Fibroblast of skin of left biceps (primary cell): ENCODE measurements at regions not wholly inside any gene's neighbourhood (a gene's known extent, or its start where the extent isn't known, plus 50 kb on each side); places are given as distances from the start of the nearest gene placed in this dataset.

Experiments used
- DNase-seq, 2 experiments: peaks; one replicate each; pipeline ENCODE4 v3.0.0-alpha.2; 2013; ENCODE audit warnings: low read depth in 2 of 2

DNA sequence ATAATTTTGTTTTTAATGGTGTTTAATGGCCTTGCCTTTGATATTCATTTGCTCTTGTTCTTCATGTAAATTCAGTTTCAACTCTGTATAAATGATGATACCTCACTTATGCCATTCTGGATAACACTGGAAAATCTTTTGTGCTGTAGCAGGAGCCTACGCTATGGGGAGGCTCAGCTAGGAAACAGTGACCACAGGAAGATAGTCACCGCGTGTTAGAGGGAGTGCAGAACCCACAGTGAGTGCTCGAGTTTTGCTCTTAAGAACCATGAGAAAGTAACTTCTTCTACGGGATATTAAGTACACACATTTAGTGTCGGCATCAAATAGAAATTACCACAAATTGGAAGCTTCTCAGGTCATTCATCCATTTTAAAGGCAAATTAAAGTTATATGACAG, 143.9 kb downstream of the IRX2 start:
- DNase-seq: no peak

- no peak for DNase-seq
These were observed 148.3 kb downstream of the IRX2 start for GRCh38 chr5:2603272-2603575.

GRCh38 chr5:2602451-2603271, 148.8 kb downstream of the IRX2 start:
- DNase-seq: peak; percentile 8 to 18

DNA sequence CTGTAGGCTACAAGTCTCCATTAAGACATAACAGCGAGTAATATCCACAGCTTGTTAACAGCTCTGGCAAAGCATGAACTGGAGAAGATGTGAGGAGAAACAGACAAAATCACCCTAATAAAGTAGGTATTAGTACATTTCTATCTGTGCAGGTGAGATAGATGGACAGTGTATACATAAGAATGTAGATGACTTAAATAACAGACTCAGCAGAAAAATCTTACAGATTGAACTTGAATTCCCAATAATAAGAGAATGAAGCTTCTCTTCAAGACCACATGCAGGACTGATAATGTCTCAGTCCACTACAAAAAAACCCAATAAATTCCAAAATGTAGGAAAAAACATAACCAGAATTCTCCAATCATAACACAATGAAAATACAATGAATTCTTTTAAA, 153.0 kb downstream of the IRX2 start:
- DNase-seq: no peak

DNA sequence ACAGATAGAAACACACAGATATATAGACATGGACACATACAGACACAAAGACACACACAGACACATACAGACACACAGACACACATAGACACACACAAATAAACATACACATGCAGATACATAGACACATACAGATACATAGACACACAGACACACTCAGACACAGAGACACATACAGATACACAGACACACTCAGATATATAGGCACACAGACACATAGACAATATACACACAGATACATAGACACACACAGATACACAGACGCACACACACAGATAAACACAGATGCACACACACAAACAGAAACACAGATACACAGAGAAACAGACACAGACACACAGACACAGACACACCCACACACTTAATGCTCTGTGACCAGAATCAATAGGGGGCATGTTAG, 156.8 kb downstream of the IRX2 start:
- no peak for DNase-seq

GRCh38 chr5:2592766-2593165, 158.7 kb downstream of the IRX2 start:
- DNase-seq: no peak

DNA sequence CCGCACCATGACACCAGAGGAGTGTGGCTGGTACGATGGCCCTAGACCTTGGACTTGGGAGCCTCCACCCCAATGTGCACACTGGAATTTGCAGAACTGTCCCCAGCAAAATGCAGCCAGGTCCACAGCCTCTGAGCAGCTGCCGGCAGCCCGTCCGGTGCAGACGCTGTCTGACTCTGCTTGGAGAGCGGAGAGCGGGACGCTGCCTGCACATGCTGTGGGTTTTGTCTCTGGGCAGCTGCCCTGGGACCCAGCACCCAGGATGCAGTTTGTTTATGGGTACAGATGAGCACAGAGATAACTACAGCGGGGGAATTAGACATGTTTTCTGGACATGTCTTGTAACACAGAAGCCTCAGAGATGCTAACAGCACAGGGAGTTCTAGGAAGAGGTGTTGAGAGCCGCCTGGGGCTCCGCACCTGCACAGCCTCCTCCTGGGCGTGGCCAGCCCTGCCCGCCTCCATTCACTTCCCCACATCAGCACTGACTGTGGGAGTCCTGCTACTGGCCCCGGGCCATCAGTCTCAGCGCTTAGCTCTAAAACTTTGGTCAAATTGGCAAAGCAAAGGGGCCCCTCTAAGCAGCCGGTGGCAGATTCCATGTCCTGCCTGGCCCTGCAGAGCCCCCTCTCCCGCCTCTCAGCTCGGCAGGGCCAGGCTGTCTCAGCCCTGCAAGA, 159.6 kb downstream of the IRX2 start:
- no peak for DNase-seq

DNA sequence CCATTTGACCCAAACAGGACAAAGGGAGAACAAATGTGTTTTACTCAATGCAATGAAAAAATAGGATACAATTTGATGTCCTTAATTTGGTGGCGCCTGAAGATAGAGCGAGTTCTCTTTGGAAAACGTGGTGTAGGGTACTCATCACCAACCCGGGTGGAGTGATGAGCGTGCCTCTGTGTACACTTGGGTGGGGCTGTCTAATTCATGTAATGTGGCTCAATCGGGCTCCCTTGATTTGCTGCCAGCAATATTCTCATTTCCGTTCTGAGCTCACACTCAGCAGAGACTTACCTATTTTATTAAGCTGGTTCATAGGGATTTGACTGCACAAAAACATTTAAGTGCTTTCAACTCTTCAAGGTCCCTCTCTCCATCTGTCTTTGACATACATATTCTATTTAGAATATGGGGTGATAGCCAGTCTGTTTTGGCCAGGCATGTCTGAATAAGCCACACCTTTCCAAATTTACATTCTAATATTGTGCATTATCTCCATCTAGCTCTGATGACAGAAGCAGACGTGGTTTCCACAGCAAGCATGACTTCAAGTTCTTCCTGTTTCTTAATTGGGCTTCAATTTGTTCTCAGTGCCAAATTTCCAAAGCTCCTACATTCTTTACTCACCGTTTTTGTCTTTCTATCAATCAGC, 162.5 kb downstream of the IRX2 start:
- DNase-seq: no peak

GRCh38 chr5:2587189-2588031, 164.1 kb downstream of the IRX2 start:
- DNase-seq: no peak

DNA sequence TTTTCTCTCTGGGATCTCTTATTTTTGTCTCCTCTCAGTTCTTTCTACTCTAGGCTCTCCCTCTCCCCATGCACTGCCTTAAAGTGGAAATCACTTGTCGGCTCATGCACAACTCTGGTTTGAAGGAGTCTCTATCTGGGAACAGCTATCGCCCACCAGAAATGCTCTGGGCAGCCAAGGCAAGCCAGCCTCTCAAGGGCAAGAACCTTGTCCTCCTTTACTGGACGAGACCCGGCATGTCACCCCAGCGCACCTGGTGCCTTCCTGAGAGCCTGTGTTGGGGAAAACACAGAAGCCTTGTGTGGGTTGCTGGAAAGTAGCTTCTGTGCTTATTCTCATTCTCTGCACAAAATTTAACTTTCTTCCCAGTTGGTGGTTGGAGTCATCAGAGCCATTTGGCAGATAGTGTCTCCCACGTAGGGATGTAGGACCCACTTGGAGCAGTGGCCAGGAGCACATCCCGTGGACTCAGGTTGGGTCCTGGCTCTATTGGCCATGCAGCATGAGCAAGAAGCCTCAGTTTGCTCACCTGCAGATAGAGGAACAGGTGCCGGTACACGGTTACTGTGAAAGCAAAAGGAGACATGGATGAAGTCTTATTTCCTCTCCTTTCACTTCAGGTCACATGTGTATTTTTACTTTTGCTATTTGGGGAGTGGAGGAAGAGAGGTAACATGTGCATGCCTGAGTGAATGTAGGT, 165.3 kb downstream of the IRX2 start:
- no peak for DNase-seq

- DNase-seq: no peak
These were observed 166.8 kb downstream of the IRX2 start for GRCh38 chr5:2584579-2585269.

- no peak for DNase-seq
These were observed 169.0 kb downstream of the IRX2 start for GRCh38 chr5:2582507-2582906.

DNA sequence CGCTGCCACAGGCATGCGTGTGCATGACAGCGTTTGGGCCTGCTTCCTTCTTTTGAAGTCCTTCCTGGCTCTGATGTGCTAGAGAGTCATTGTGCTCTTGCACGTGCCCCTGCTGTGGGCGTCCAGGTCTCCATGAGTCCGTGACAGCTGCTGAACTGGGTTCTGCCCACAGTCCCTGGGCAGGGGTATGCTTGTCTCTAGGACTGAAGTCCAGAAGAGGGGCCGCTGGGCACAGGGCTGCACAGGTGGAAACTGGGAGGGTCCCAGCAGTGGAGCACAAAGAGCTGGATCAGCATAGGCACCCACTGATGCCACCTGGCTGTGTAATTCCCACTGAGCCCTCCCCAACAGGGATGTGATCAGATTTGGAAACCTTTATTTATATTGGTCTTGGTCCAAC, 169.4 kb downstream of the IRX2 start:
- no peak for DNase-seq

DNA sequence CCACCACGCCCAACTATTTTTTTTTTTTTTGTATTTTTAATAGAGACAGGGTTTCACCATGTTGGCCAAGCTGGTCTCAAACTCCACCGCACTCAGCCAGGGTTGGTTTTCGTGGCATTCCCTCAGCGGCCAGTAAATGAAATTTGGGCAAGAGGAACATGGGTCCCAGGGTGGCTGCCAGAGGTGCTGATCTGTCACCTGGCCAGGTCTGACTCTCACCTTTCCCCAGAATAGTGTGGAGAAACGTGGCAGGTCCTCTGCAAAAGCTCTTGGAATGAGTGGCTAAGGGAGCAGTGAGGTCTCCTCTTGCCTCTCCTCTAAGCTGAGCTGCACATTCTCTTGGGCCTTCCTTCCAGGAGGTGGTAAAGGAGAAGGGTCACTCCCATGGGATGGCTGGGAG, 170.1 kb downstream of the IRX2 start:
- DNase-seq: no peak

- no peak for DNase-seq
These were observed 172.4 kb downstream of the IRX2 start for GRCh38 chr5:2579126-2579525.

DNA sequence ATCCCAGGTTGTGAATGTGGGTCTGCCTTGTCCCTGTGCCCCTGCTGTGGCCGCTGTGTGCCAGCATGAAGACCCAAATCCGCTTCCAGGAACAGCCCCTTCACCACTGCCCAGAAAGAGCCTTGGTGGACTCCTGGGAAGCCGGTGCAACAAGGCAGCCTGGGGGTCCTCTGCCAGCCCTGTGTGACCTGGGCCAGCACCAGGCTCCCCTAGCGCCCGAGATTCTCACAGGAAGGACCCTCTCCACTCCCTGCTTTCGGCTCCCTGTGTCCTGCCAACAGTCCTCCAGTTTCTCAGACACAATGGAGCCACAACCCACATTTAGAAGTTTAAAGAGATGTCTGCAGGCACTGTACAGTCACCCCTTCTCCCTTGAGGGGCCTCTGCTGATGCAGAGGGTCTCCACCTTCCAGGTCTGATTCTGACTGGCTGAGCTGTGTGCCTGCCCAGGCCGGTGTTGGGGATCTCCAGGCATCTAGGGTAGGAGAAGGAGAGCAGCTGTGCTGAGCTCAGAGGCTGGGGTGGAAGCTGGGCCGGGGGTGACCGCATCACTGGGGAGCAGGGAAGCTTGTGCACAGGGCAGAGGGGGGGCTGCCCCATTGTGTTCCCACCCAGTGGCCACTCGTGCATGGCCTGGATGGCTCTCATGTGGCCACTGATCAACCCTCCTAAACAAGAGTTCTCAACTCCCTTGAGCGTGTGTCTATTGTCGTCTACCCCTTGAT, 174.0 kb downstream of the IRX2 start:
- DNase-seq: no peak

DNA sequence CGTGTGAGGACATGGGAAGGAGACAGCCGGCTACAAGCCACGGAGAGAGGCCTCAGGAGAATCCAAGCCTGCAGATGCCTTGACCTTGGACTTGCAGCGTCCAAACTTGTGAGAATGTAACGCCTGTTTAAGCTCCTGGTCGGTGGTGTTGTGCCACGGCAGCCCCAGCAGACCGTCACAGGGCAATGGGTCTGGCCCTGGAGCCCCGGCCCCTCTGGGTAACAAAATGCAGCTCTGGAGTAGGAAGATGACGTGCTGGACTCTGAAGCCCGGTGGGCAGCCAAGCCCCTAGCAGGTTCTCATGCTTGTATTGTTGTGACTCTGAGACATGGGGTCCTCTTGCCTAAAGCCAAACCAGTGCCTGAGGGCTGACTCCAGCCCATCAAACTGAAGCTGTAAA, 174.7 kb downstream of the IRX2 start:
- no peak for DNase-seq

GRCh38 chr5:2575871-2576270, 175.6 kb downstream of the IRX2 start:
- peak; percentile 21 to 29 for DNase-seq

DNA sequence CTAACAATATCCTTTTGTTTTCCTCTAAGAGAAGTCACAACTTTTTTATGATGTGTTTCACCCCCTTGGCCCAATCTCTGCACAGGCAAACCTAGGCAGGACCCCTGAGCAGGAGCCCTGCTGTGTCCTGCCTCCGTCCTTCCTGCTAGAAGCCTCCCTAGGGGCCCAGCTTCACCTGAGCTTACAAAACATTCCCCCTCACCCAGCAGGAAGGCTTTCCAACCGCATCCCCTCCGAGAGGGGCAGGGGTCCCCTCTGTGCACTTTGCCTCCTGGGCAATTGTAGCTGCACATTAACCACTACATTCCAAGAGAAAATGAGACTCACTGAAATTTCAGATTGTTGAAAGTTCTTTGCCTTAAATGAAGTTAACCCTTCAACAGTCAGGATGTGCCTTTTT, 176.2 kb downstream of the IRX2 start:
- no peak for DNase-seq

GRCh38 chr5:2574155-2574554, 177.3 kb downstream of the IRX2 start:
- DNase-seq: no peak
